ENCODE measurements at regions not wholly inside any gene's neighbourhood (a gene's known extent, or its start where the extent isn't known, plus 50 kb on each side); places are given as distances from the start of the nearest gene placed in this dataset.
"Not testable (repeated sequence)": the region's sequence is repeated elsewhere in the genome, so short reads cannot be mapped to it uniquely, and the experiment has no call there.

GRCh38 chr12:131283191-131283861 lies 329.6 kb downstream of the ADGRD1 start:
- in situ Hi-C loops (cut with MboI; ENCODE audit: low pct_unique_long_range_greater_than_20kb, low sequenced_read_pairs) = no loop called here
- DNase-seq = no peak

- DNase-seq; in situ Hi-C loops (cut with MboI; ENCODE audit: low pct_unique_long_range_greater_than_20kb, low sequenced_read_pairs): not testable (repeated sequence)
These were observed 330.4 kb downstream of the ADGRD1 start for GRCh38 chr12:131283862-131284825.

- peak; percentile 5 for DNase-seq
- in situ Hi-C loops (cut with MboI; ENCODE audit: low pct_unique_long_range_greater_than_20kb, low sequenced_read_pairs) = not testable (repeated sequence)
These were observed 331.5 kb downstream of the ADGRD1 start for GRCh38 chr12:131284954-131285904.

DNA sequence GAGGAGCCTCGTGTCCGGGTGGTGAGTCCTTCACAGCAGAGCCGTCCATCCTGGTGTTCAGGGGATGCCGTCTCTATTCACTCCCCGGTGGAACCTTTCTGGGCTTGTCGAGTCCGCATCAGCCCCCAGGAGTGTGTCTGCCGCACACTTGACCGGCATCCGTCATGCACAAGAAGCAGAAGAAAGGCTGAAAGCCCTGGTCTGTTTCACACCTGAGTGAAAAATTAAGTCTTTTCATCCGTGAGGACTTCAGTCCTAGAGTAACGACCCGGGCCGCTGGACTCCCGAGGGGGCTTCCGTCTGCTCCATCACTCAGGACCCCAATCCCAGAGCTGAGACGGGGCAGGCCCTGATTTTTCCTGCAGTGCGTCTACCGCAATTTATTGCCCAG lies 332.2 kb downstream of the ADGRD1 start:
- DNase-seq; in situ Hi-C loops (cut with MboI; ENCODE audit: low pct_unique_long_range_greater_than_20kb, low sequenced_read_pairs): not testable (repeated sequence)

DNA sequence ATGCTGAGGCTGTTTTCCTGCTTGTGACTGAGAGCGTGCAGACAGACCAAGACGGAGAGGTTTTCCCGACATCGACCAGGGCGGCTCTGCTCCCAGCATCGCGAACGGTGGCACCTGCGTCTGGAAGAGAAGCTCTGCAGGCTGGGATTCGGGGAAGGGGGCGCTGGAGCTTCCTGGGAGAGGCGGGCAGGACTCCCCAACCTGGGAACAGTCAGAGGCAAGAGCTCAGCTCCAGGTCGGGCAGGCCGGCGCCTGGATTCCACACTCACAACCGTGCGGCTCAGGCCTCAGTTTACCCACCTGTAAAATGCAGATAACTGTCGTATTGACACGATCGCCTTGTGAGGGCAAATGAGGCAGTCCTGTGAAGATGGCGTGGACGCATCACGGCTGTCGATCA lies 332.6 kb downstream of the ADGRD1 start:
- in situ Hi-C loops (cut with MboI; ENCODE audit: low pct_unique_long_range_greater_than_20kb, low sequenced_read_pairs); DNase-seq: not testable (repeated sequence)

DNA sequence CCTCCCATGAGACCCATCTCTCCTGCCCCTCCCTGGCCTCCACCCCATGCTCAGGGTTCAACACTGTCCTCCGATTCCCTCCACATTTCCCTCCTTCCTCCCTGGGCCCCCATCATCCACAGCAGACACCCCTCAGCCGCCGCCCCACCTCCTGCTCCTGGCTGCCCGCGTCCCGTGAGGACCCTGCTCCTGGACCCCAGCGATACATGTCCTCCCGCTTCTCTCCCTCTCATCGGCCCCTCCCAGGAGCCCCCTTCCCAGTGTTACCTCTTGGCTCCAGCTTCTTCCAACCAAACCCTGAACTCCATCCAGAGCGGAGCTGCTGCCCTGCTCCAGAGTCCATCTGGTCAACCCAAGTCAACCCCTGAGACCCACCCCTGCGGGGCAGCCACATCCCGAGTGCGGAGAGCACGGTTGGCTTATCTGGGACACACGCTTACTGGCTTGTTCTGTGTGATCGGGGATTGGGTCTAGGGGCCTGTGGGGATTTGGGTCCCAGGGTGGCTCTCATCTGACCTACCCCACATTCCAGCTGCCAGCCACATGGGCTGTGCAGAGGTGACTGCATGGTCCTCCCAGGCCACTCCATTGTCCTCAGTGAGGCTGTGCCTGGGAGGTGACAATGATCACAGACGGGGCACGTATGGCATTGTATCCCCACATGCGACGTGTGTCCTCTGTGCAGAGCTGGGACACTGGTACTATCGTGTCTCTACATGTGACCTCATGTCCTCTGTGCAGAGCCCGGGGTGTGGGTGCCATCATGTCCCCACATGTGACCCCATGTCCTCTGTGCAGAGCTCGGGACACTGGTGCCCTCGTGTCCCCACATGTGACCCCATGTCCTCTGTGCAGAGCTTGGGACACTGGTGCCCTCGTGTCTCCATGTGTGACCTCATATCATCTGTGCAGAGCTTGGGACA lies 333.6 kb downstream of the ADGRD1 start:
- no peak for DNase-seq
- in situ Hi-C loops (cut with MboI; ENCODE audit: low pct_unique_long_range_greater_than_20kb, low sequenced_read_pairs) = no loop called here

- in situ Hi-C loops (cut with MboI; ENCODE audit: low pct_unique_long_range_greater_than_20kb, low sequenced_read_pairs) = no loop called here
- DNase-seq = no peak
These were observed 334.4 kb downstream of the ADGRD1 start for GRCh38 chr12:131287938-131288764.

- DNase-seq; in situ Hi-C loops (cut with MboI; ENCODE audit: low pct_unique_long_range_greater_than_20kb, low sequenced_read_pairs): not testable (repeated sequence)
These were observed 335.3 kb downstream of the ADGRD1 start for GRCh38 chr12:131288765-131289695.

GRCh38 chr12:131289807-131290206 lies 336.1 kb downstream of the ADGRD1 start:
- in situ Hi-C loops (cut with MboI; ENCODE audit: low pct_unique_long_range_greater_than_20kb, low sequenced_read_pairs); DNase-seq: not testable (repeated sequence)

DNA sequence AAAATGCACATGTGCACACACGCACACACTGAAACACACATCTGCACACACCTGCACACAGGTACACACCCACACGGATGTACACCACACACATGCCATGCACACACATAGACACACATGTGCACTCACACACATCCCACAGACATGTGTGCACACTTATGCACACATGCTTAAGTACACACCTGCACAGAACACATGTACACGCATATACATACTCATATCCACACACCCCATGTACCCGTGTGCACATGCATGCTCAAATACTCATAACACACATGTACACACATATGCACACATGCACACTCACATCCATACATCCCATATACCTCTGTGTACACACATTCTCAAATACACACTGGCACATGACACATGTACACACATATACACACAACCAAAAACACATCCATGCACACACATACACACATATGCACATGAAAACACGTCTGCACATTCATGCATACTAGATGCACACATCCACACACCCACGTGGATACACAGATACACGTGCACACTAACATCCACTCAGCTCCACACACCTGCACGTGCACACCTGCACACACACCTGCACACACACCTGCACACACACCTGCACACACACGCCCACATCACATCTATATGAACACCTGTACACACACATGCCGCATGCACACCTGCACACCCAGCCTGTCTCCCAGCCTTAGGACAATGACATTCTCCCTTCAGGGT lies 336.7 kb downstream of the ADGRD1 start:
- no peak for DNase-seq
- in situ Hi-C loops (cut with MboI; ENCODE audit: low pct_unique_long_range_greater_than_20kb, low sequenced_read_pairs) = no loop called here

DNA sequence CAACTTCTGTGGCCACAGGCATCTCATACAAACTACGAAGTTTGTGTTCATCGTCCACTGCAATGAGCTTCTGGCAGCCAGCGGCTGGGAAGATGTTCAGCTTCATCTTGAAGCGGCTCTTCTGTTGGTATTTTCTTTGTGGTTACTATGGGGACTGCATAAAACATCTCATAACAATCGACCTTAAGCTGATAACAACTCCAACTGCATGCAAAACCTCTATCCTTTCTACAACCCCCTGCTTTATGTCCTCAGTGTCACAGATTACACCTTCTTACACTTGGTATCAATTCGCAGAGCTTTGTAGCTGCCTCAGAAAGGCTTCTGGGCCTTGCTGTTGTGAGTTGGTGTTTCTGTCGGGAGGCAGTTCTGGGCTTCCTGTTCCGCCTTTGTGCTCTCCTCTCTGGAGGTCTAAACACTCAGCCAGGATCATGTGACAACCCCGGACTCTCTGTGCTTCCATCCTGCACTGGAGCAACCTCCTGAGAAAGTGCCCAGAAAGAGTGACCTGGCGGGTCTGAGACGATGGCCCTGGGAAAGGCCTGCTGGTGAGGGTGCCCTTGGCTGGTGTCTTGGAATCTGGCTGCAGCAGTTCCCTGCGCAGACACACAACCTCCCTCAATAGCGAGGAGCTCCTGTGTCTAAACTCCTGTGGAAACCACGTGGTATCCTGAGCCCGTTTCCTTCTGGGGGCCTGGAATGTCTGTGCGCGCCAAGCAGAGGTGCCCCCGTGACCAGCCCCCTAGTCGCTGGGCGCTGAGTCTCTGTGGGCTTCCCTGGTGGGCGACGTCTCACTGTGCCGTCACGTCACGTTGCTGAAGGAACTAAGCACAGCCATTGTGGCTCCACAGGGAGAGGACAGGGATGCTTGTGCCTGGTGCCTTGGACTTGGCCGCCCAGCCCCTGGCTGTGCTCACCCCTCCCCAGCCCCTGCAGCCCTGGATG lies 339.6 kb downstream of the ADGRD1 start:
- in situ Hi-C loops (cut with MboI; ENCODE audit: low pct_unique_long_range_greater_than_20kb, low sequenced_read_pairs) = not testable (repeated sequence)

GRCh38 chr12:131294716-131295115 lies 341.0 kb downstream of the ADGRD1 start:
- DNase-seq; in situ Hi-C loops (cut with MboI; ENCODE audit: low pct_unique_long_range_greater_than_20kb, low sequenced_read_pairs): not testable (repeated sequence)

More for the DNA sequence above, 339.6 kb downstream of the ADGRD1 start:
- DNase-seq = peak; percentile 28

DNA sequence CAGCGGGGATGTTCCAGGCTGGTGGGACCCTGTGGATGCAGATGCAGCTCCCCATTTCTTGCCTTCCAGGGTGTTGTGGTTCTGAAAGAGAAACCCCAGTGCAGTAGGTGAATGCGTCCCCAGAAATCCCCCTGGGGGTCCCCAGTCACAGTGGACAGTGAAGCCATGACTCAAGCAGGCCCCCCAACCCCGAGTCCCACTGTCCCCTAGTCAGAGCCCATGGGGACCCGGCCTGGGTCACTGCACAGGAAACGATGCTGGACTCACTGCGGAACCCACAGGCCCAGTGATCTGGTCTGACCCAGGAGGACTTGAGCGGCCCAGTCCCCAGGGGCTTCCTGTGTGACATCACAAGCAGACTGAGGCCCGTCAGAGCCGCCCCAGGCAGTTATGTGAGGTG lies 341.4 kb downstream of the ADGRD1 start:
- in situ Hi-C loops (cut with MboI; ENCODE audit: low pct_unique_long_range_greater_than_20kb, low sequenced_read_pairs); DNase-seq: not testable (repeated sequence)

DNA sequence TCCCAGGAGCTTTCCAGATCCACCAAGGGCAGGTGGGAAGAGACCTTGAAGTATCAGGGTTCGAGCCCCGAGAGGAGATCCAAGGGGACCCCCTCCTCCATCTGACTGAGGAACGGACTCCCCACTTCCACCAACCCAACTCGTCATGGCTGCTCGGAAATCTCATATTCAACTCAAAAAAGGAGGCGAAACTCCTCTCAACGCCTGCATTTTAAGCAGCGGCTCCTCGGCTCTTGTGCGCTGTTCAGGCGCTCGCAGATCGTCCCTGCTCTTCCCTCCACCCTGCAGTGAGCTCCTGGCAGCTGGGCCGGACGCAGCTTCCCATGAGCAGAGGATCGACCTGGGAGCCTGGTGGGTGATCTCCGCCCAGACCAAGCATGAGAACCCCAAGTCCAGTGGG lies 341.9 kb downstream of the ADGRD1 start:
- DNase-seq; in situ Hi-C loops (cut with MboI; ENCODE audit: low pct_unique_long_range_greater_than_20kb, low sequenced_read_pairs): not testable (repeated sequence)

GRCh38 chr12:131296136-131296535 lies 342.4 kb downstream of the ADGRD1 start:
- DNase-seq; in situ Hi-C loops (cut with MboI; ENCODE audit: low pct_unique_long_range_greater_than_20kb, low sequenced_read_pairs): not testable (repeated sequence)

All from KBM-7 (cell line).